ENCODE measurements at regions not wholly inside any gene's neighbourhood (a gene's known extent, or its start where the extent isn't known, plus 50 kb on each side); places are given as distances from the start of the nearest gene placed in this dataset.
A peak's percentile ranks its signal among the peaks of the same experiment; 100 is the strongest.

DNA sequence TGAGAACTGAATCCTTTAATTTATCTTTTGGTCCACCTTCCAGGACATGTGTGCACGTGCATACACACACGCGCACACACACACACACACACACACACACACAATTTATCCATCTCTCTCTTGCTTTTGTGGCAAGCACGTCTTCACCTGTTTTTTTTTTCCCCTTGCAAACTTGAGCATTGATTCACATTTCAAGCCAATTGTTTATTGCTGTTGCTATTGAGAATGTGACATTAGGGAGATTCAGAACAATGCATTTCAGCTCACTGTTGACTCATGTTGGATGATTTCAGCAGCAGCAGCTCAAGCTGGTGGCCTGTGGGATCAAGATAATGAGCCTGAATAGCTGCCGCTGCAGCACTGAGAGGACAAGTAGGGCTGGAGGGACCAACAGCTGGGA, 128.9 kb downstream of the SNAPC1 start:
- no peak for DNase-seq (ENCODE audit: extremely low read depth in 1 of 11, low read depth in 9 of 11, low spot score in 4 of 11)

DNA sequence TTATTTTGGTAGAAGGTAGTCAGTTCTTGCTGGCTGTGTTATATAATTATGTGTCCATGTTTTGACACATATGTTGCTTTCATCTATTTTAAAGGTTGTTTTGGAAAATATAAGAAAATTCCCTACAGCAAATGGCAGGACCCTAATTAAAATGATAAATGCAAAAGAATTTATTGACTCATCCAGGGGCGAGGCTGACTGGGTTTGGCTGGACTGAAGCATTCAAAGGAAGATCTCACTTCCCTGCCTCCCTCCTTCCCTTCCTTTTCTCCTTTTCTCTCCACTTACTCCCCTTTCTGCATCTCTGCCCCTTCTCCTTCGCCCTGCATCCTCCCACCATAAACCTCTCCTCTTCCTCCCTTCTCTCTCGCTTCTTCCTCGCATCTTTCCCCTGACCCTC, 129.6 kb downstream of the SNAPC1 start:
- no peak for DNase-seq (ENCODE audit: extremely low read depth in 1 of 11, low read depth in 9 of 11, low spot score in 4 of 11)

DNA sequence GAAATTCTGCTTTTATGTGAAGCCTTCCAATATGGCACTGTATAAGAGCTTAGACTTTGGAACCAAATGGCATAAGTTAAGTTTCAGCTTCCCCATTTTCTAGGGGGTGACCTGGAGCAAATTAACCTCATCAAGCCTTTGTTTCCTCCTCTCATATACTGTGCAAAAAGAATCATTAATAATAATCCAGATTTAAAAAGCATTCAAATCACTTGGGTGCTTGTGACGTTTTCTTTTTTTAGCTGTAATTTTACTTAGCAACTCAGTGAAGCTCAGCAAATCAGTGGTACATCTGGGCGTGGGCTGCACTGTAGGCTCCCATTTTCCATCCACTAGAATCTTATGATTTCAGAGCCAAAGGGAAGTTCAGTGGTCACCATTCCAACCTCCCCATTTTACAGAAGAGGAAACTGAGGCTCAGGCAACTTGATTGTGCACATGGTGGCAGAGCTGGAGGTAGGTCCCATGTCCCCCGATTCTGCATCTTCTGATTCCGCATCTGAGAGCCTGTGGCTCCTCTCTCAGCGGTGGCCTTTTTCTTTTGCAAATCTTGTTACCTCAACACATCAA, 131.2 kb downstream of the SNAPC1 start:
- no peak for DNase-seq (ENCODE audit: extremely low read depth in 1 of 11, low read depth in 9 of 11, low spot score in 4 of 11)

DNA sequence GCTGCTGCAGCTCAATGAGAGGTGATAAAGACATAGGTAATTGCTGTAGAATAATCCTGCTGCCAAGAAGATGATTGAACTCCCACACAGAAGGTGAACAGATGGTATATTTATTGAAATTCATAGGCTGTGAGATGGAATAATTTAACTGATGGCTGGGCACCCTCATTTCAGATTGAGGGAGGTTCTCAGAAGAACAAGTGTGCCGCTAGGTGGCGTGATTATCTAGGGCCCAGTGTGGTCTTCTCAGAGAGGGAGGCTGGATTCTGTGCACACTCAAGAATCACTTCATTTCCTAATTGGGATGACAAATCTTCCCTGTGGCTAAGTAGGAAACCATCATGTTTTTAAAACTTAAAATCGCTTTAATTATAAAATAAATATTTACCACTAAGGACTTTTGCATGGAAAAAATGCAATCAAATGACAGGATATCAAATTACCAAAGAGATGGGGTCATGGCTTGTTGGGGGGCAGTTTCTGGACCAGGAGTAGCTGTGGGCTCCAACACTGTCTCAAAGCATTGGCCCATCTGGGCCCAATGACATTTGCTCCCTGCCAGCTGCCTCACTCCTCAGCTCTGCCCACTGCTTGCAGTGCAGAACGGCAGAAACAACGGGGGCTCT, 132.3 kb downstream of the SNAPC1 start:
- peak; percentile 17 to 48 (median 34) for DNase-seq (ENCODE audit: extremely low read depth in 1 of 11, low read depth in 9 of 11, low spot score in 4 of 11)

DNA sequence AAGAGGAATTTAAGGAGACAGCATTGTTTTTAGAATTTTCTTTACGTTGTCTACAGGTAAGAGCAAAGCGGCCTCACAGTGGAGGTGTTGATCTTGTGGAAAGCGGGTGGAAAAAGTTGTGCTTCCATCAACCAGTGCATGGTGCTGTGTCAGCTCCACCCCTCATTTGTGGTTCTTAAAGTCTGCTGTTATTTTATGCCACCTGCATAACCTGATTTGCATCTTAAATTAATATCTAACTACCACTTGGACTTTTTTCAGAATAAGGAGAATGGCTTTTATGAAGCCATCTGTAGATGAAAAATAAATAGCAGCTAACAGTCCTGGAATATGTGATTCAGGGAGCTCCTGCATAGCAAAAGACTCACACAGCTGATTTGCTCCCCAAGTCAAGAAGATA, 135.1 kb downstream of the SNAPC1 start:
- DNase-seq (ENCODE audit: extremely low read depth in 1 of 11, low read depth in 9 of 11, low spot score in 4 of 11) = no peak

DNA sequence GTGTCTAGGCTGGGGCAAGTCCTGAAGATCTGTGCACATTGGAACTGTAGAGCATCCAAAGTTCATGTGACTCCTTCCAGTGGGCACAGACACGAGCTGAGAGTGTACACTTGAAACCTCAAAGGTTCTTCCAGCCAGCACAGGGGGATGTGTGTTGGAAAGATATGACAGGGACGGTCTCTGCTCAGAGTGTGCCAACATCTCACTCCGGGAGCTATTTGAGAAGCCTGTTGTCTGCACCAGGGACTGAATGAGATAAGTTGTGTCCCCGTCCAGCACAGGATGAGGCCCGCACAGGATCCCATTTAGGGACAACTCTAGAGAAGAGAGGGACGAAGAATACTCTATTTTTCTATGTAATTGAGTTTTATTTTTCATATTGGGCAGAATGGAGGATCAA, 136.3 kb downstream of the SNAPC1 start:
- no peak for DNase-seq (ENCODE audit: extremely low read depth in 1 of 11, low read depth in 9 of 11, low spot score in 4 of 11)

DNA sequence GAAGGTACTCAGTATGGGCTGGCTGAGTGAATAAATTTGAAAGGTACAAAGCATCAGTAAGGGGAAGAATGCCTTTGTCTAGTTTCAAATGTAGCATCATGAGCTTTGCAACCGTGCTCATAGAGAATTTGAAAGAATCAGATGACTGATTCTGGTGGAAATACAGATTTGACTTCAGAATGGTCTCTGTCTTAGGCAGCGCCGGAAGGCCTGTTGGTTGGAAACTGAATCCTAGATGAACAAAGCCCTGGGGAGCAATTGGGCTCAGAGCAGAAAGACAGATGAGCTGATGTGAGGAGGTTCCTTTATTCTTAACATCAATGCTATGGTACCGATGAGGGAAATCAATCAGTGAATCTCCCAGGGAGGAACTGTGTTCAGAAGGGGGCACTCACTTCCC, 137.3 kb downstream of the SNAPC1 start:
- DNase-seq (ENCODE audit: extremely low read depth in 1 of 11, low read depth in 9 of 11, low spot score in 4 of 11) = no peak

DNA sequence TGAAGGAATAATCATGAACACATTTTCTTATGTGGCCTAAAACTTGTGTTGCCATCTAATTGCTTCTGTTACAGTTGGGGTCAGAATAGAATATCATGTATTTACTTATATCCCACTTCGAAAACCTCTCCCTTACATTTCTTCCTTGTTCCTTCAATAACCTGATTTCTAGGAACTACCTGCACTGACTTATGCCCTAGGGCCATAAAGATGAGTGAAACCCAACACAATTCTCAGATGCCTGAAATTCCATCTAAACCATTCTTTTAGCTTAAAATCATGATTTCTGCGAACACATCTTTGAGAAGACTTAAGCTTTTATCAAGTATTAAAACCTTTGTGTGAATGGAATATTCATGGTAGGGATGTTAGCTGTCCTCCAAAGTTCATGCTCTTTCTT, 142.7 kb downstream of the SNAPC1 start:
- DNase-seq (ENCODE audit: extremely low read depth in 1 of 11, low read depth in 9 of 11, low spot score in 4 of 11) = no peak

DNA sequence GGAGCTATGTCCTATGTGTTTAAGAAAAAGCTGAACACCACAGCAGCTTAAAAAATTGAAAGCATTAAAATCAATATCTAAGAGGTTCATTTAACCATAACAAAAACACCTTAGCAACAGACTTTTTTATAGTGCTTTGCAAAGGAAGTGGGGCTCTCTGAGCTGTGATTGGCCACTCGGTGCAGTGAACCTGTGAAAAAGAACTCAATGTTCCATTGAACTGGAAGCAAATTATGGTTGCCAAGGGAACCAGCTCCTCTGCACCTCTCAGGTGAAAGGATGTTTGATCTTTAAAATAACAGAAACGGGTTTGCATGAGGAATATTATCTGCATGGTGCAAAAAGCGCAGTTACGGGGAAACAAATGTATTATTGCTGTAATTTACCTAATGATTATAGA, 149.4 kb downstream of the SNAPC1 start:
- DNase-seq (ENCODE audit: extremely low read depth in 1 of 11, low read depth in 9 of 11, low spot score in 4 of 11) = no peak

DNA sequence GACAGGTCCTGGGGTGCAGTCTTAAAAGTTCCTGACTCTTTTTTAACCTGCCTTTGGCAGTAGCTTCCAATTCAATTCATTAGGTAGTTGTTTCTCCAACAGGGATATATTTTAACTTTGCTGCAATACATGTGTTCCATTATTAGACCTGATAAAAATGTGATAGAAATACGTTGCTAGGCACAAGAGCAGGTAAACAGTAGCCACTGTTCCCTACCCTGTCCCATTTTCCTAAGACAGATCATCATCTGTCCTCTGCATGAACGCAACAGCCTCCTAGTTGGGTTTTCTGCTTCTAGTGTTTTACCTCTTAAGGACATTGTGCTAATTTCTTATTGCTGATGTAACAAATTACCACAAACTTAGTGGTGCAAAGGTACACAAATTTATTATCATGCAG, 156.8 kb downstream of the SNAPC1 start:
- DNase-seq (ENCODE audit: extremely low read depth in 1 of 11, low read depth in 9 of 11, low spot score in 4 of 11) = no peak

DNA sequence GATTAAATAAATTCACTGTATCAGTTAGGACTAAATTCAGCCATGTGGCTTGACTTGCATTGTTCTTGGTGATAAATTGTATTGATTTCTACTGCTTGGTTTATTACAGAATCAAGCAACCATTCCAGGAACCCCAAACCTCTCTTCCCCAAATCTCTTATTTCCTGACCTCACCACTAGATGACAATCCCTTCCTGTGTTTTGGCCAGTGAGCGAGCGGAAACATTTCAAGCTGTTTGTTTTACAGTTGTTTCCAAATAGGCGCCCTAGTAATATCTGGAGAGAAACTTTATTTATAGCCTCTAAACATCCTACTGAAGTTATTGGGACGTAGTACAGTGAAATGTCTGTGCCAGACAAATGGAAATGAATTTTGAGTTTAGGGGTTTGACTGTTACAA, 161.1 kb downstream of the SNAPC1 start:
- DNase-seq (ENCODE audit: extremely low read depth in 1 of 11, low read depth in 9 of 11, low spot score in 4 of 11) = peak in 1 of 11 donors; percentile 18

DNA sequence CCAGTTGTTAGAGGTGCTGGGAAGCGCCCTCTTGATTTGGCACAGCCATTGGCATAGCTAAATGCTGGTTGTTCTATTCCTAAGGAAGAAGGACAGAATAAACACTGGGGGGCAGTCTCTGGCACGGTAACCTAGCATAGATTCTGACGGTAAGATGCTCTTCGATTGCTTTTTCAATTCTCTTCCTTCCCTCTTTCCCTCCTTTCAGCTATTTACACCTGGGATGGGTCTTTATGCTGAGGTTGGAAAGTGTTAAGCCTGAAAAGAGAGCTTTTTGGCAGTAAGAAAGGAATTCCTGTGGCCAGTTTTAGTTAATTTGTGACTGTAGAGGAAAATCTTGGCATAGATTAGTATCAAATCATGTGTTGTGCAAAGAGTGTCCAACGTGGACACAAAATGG, 162.8 kb downstream of the SNAPC1 start:
- no peak for DNase-seq (ENCODE audit: extremely low read depth in 1 of 11, low read depth in 9 of 11, low spot score in 4 of 11)

DNA sequence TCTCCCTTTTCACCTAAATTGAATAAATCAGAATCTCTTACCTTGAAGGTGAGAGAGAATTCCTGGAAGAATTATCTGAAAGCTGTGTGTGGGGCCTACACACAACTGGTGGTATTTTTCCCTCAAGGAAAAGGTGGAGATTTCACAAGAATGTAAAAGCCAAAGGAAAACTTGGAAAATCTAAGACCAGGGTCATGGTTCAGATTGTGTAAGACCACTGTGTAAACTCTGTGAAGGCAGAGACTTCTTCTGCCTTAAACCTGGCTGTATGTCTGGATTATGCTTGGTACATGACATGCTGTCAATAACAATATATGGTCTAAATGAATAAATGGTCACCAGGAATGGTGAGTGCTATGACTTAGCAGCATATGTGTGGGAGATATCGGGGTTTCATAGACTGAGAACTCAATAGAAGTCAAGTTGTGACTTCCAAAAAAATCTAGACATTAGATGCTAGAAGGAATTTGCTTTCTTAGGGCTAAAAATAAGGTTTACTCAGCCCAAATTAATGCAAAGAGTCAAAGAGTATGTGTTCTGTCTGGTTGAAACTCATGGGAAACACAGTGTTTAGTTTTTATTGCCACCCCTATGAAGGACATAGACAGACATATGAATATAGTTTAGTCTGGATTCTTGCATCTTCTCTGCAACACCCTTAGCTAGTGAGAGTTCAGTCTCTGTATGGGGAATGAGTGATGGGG, 163.7 kb downstream of the SNAPC1 start:
- no peak for DNase-seq (ENCODE audit: extremely low read depth in 1 of 11, low read depth in 9 of 11, low spot score in 4 of 11)

DNA sequence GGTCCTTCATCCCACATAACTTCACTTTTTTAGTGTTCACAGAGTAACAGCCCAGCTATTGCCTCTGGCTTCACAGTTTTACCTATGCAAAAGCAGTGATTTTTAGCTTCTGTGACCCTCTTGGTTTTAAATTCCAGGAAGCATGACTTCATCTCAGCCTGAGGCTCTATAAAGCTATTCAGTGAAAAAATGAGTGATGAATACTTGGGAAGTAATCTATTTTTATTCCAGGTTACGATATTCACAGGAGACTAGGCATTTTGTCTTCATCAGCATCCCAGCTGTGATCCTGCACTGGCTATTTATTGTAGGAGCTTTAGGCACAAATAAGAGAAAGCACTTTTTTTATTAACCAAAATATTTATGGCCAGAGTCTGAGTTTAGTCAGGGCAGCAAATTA, 164.8 kb downstream of the SNAPC1 start:
- DNase-seq (ENCODE audit: extremely low read depth in 1 of 11, low read depth in 9 of 11, low spot score in 4 of 11) = peak in 2 of 11 donors; percentile 22 to 26

DNA sequence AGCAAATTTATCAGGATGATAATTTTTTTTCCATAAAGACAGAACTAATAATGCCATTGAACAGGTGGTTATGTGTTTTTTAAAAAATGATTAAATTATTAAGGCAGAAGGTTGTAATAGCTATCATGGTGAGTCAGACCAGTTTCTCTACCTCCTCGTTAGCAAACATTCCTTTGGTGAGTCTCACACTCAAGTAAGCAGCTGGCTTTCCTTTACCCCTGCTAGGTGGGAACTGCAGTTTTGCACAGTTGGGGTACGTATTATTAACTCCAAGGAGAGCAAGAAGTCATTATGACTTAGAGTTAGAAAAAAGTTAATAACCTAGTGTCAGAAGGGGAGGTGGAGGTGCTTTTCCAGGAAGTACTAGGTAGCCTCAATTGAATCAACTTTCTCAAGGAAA, 165.3 kb downstream of the SNAPC1 start:
- DNase-seq (ENCODE audit: extremely low read depth in 1 of 11, low read depth in 9 of 11, low spot score in 4 of 11) = peak in 4 of 11 donors; percentile 9 to 34 (median 25)

DNA sequence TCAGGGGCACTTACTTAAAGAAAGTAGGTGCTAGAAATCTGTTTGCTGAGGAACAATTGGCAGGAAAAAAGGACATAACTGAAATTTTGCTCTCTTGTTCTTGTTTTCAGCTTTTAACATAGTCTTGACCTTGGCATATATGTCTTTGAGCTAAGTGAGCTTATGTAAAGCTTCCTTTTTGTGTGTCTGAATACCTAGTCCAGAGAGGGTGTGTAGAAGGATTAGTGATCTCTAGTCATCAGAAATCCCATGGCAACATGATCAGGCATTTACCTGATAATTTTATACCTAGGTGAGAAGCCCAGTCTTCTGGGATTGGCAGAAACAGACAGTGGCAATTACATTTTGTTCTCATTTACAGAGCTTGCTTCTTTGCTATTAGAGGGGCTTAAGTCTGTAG, 166.1 kb downstream of the SNAPC1 start:
- DNase-seq (ENCODE audit: extremely low read depth in 1 of 11, low read depth in 9 of 11, low spot score in 4 of 11) = no peak

DNA sequence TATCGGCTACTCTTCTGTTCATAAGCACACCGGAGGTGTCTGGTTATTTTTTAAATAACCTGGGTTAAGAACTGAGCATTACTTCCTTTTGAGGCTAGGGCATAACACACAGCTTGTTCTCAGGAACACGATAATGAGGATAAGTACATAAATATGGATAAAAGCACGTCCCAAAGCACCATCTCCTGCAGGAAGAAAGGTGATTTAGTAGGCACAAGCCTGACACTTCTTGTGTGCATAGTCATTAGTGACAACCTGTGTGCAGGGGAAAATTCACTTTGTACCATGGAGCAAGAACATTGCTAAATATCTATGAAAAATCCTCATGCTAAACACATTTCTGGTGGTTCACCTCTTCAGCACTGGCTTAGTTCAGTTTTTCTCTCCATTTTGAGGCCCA, 166.5 kb downstream of the SNAPC1 start:
- DNase-seq (ENCODE audit: extremely low read depth in 1 of 11, low read depth in 9 of 11, low spot score in 4 of 11) = no peak

DNA sequence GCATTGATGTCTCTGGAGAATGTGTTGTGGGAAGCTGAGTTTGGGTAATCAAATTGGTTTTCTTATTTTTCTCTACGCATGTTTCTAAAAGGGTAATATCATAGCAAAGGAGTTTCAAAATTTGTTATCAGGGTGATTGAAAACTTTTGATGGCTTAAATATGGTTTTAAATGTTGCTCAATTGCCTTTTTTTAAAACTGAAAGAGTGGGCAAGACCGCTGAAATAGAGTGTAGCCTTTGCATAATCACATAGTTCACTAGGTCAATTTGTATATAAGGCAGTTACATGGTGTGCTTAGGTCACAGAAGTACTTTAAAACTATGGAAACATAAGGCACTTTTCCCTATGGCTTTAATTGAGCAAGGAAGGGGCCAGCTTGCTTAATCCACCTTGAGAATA, 167.4 kb downstream of the SNAPC1 start:
- no peak for DNase-seq (ENCODE audit: extremely low read depth in 1 of 11, low read depth in 9 of 11, low spot score in 4 of 11)

DNA sequence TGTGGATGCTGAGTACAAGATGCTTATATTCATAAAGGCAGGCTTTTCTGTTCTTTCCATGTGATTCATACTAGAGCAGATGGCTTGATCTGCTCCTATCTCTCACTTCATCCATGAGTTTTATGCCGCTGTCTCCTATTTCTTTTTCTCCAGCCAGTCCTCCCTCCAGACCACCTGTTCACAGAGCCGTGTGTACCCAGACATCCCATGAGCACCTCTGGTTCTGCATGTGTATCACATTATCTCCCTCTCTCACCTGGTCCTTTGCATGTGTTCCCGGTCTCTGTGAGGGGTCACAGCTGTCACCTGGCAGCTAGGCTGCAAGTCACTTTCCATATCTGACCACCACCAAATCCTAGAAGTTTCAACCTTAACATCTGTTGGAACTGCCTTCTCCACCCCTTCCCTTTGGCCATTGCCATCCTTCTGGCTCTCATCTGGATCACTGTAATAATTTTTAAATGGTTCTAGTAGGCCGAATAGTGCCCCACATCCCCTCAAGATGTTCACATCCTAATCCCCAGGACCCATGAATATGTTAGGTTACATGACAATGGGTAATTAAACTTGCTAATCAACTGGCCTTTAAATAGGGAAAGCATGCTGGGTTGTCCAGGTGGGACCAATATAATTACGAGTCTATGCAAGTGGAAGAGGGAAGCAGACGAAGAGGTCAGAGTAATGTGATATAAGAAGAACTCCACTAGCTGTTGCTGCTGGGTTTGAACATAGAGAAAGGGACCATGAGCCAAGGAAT, 168.1 kb downstream of the SNAPC1 start:
- DNase-seq (ENCODE audit: extremely low read depth in 1 of 11, low read depth in 9 of 11, low spot score in 4 of 11) = no peak

DNA sequence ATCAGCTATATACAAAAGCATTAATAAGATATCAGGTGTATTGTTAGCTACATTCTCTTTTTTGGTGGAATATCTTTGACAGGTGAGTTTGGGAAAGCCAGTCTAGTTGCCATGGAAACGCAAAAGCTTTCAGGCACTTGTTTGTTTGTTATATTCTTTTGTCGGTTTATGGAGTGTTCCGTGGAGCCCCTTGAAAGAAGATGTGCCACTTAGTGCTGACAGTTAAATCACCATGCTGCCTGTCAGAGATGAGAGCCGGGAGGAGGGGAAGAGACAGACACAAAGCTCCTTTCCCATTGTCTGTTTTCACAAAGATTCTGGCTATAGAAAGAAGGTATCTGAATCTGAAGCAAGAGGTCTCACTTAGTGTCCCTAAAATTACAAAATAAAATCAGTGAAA, 170.8 kb downstream of the SNAPC1 start:
- DNase-seq (ENCODE audit: extremely low read depth in 1 of 11, low read depth in 9 of 11, low spot score in 4 of 11) = no peak

Measured in renal cortex interstitium (tissue), 11 donors.